OCI-LY1 (cell line): ENCODE measurements at regions not wholly inside any gene's neighbourhood (a gene's known extent, or its start where the extent isn't known, plus 50 kb on each side); places are given as distances from the start of the nearest gene placed in this dataset.

Experiments used
- CTCF ChIP-seq: fragments of 200-600 bp; sonication (generic), shearing (Covaris generic); IDR thresholded peaks from 2 replicates; pipeline ENCODE4 v1.5.1; 2017; ENCODE audit warnings: mild to moderate bottlenecking, antibody characterized with exemption, low read length, moderate library complexity, mixed read lengths
- EZH2 ChIP-seq: fragments of 200-600 bp; sonication (generic), shearing (Covaris generic); IDR thresholded peaks from 2 replicates; pipeline ENCODE4 v1.8.0; 2017; ENCODE audit warnings: borderline replicate concordance, mixed run types, mild to moderate bottlenecking, antibody characterized with exemption, low read length, moderate library complexity, mixed read lengths

- TF ChIP-seq CTCF: no peak
- no peak for TF ChIP-seq EZH2
Measured at GRCh38 chr16:56042416-56042815, 148.9 kb upstream of the GNAO1 start.
